ENCODE measurements at regions not wholly inside any gene's neighbourhood (a gene's known extent, or its start where the extent isn't known, plus 50 kb on each side); places are given as distances from the start of the nearest gene placed in this dataset.
"Not testable (repeated sequence)": the region's sequence is repeated elsewhere in the genome, so short reads cannot be mapped to it uniquely, and the experiment has no call there.

DNA sequence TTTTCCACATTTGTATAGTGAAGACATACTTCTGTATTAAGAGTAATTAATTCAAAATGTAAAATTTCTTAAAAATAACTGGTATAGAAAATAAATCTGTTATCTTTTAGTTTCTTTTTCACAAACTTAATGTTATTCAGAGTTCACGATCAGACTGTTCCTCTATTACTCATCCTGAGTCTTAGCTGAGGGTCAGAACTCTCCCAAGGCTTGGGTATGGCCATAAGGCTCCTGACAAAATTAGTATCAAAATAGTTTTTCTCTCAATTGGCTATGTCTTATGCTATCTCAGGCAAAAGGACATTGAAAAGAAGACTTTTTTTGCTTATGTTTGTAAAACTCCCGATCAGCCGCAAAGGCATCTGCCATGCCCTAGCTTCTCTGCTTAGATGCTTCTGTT, 56.1 kb upstream of the NAB1 start:
- Histone ChIP-seq H3K27me3 (ENCODE audit: control insufficient read depth in 2 of 2, insufficient read depth in 2 of 2, low read length in 2 of 2) (no peaks in the 10 kb centered on the region), H3K4me2 (ENCODE audit: insufficient read depth, low read length) (no peak overlapping the region), H2AFZ (ENCODE audit: low read depth, low read length) (no peak overlapping the region), H3K4me1 (ENCODE audit: control insufficient read depth, extremely low read depth, insufficient read depth, low read length) (no peaks in the 10 kb centered on the region), H3K79me2 (ENCODE audit: control insufficient read depth, insufficient read depth, low read length) (no peaks in the 10 kb centered on the region), H3K36me3 (ENCODE audit: control insufficient read depth in 2 of 2, extremely low read depth in 1 of 2, insufficient read depth in 2 of 2, low read length in 2 of 2) (no peaks in the 10 kb centered on the region), H3K9me1 (replicated peaks; ENCODE audit: control insufficient read depth, extremely low read depth, insufficient read depth, low read length) (no peaks in the 10 kb centered on the region), H4K20me1 (replicated peaks; ENCODE audit: control insufficient read depth, extremely low read depth, insufficient read depth, low read length) (no peaks in the 10 kb centered on the region), H3K4me3 (replicated peaks in 1 of 3; ENCODE audit: insufficient read depth in 1 of 3, low read depth in 1 of 3, low read length in 3 of 3) (no peak overlapping the region), H3K9ac (replicated peaks; ENCODE audit: extremely low read depth, insufficient read depth, low read length) (no peak overlapping the region), H3K9me3 (replicated peaks; ENCODE audit: control insufficient read depth, insufficient read depth, low read length) (no peaks in the 10 kb centered on the region), H3K27ac (ENCODE audit: insufficient read depth, low read depth, low read length) (no peak overlapping the region)
- ChIA-PET POLR2A (no interaction called here), CTCF (no interaction called here)
- TF ChIP-seq POLR2AphosphoS5 (IDR thresholded peaks at IDR 0.05; ENCODE audit: insufficient read depth, low read depth, low read length): no peak
- no peak for TF ChIP-seq FOS (IDR thresholded peaks at IDR 0.05; ENCODE audit: borderline replicate concordance, insufficient read depth, low read length)
- TF ChIP-seq GATA2 (IDR thresholded peaks at IDR 0.05; ENCODE audit: insufficient read depth, insufficient read length, low read depth, low read length): no peak
- TF ChIP-seq, protein P1, sequence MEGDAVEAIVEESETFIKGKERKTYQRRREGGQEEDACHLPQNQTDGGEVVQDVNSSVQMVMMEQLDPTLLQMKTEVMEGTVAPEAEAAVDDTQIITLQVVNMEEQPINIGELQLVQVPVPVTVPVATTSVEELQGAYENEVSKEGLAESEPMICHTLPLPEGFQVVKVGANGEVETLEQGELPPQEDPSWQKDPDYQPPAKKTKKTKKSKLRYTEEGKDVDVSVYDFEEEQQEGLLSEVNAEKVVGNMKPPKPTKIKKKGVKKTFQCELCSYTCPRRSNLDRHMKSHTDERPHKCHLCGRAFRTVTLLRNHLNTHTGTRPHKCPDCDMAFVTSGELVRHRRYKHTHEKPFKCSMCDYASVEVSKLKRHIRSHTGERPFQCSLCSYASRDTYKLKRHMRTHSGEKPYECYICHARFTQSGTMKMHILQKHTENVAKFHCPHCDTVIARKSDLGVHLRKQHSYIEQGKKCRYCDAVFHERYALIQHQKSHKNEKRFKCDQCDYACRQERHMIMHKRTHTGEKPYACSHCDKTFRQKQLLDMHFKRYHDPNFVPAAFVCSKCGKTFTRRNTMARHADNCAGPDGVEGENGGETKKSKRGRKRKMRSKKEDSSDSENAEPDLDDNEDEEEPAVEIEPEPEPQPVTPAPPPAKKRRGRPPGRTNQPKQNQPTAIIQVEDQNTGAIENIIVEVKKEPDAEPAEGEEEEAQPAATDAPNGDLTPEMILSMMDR (IDR thresholded peaks at IDR 0.05; ENCODE audit: extremely low read depth in 1 of 2, insufficient read depth in 1 of 2, low read depth in 1 of 2, low read length in 2 of 2): no peak
- TF ChIP-seq, protein P2, sequence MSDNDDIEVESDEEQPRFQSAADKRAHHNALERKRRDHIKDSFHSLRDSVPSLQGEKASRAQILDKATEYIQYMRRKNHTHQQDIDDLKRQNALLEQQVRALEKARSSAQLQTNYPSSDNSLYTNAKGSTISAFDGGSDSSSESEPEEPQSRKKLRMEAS (IDR thresholded peaks at IDR 0.05; ENCODE audit: insufficient read depth, insufficient read length): no peak
- TF ChIP-seq JUN (IDR thresholded peaks at IDR 0.05; ENCODE audit: borderline replicate concordance, insufficient read depth, insufficient read length, low read depth): no peak
- TF ChIP-seq EZH2 (IDR thresholded peaks at IDR 0.05; ENCODE audit: borderline replicate concordance, low read depth, low read length, severe bottlenecking): no peak
- TF ChIP-seq MYC (IDR thresholded peaks at IDR 0.05; ENCODE audit: low read depth, low read length): no peak
- no peak for TF ChIP-seq POLR2A (IDR thresholded peaks at IDR 0.05; ENCODE audit: low read depth, low read length)
- dilution Hi-C loops (cut with MboI; ENCODE audit: extremely low pct_ligation_motif_present, low sequenced_read_pairs): no loop called here
- DNase-seq (ENCODE audit: low read depth, low spot score) (no peak), FAIRE-seq (peak; percentile 18)
- intact Hi-C loops (cut with micrococcal nuclease): no loop called here
- BruUV-seq (replicated peaks): no TSS peak

DNA sequence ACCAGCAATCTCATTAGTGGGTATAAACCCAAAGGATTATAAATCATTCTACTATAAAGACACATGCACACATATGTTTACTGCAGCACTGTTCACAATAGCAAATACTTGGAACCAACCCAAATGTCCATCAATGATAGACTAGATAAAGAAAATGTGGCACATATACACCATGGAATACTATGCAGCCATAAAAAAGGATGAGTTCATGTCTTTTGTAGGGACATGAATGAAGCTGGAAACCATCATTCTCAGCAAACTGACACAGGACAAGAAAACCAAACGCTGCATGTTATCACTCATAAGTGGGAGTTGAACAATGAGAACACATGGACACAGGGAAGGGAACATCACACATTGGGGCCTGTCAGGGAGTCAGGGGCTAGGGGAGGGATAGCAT, 53.0 kb upstream of the NAB1 start:
- DNase-seq (ENCODE audit: low read depth, low spot score); H3K27me3 ChIP-seq (ENCODE audit: control insufficient read depth in 2 of 2, insufficient read depth in 2 of 2, low read length in 2 of 2); H3K9me3 ChIP-seq (replicated peaks; ENCODE audit: control insufficient read depth, insufficient read depth, low read length); H2AFZ ChIP-seq (ENCODE audit: low read depth, low read length); H3K79me2 ChIP-seq (ENCODE audit: control insufficient read depth, insufficient read depth, low read length); H3K9ac ChIP-seq (replicated peaks; ENCODE audit: extremely low read depth, insufficient read depth, low read length); H3K4me2 ChIP-seq (ENCODE audit: insufficient read depth, low read length); H3K9me1 ChIP-seq (replicated peaks; ENCODE audit: control insufficient read depth, extremely low read depth, insufficient read depth, low read length); H3K4me3 ChIP-seq (replicated peaks in 1 of 3; ENCODE audit: insufficient read depth in 1 of 3, low read depth in 1 of 3, low read length in 3 of 3); H3K36me3 ChIP-seq (ENCODE audit: control insufficient read depth in 2 of 2, extremely low read depth in 1 of 2, insufficient read depth in 2 of 2, low read length in 2 of 2); H4K20me1 ChIP-seq (replicated peaks; ENCODE audit: control insufficient read depth, extremely low read depth, insufficient read depth, low read length); BruUV-seq (replicated peaks); CTCF ChIA-PET; H3K27ac ChIP-seq (ENCODE audit: insufficient read depth, low read depth, low read length); FAIRE-seq; dilution Hi-C loops (cut with MboI; ENCODE audit: extremely low pct_ligation_motif_present, low sequenced_read_pairs); intact Hi-C loops (cut with micrococcal nuclease): not testable (repeated sequence)
- H3K4me1 ChIP-seq (ENCODE audit: control insufficient read depth, extremely low read depth, insufficient read depth, low read length): peaks cover 11% of the 10 kb centered on the region
- POLR2A ChIA-PET: interaction anchor here (0.6 kb wide), 1 partner anchor 331 kb away, joined by 3 read pairs; no protein-coding TSS in a partner anchor
